Uterus (tissue), 2 donors: ENCODE measurements at regions not wholly inside any gene's neighbourhood (a gene's known extent, or its start where the extent isn't known, plus 50 kb on each side); places are given as distances from the start of the nearest gene placed in this dataset.

Source experiments
- CTCF ChIP-seq, 4 experiments: fragments of 200-600 bp in 2 of 4; fragments of 450-650 bp in 2 of 4; sonication (generic) in 2 of 4; IDR thresholded peaks; one replicate each; pipeline ENCODE4 v1.5.1; 2016 to 2019; ENCODE audit warnings: antibody characterized with exemption in 4 of 4, mild to moderate bottlenecking in 2 of 4, moderate library complexity in 1 of 4
- POLR2A ChIP-seq, 2 donors: fragments of 450-650 bp; IDR thresholded peaks; one replicate each; pipeline ENCODE4 v1.6.1; 2016; ENCODE audit warnings: antibody characterized with exemption in 2 of 2, mild to moderate bottlenecking in 1 of 2, moderate library complexity in 1 of 2

- TF ChIP-seq CTCF (IDR thresholded peaks at IDR 0.05) = no peak
- no peak for TF ChIP-seq POLR2A (IDR thresholded peaks at IDR 0.05)
Measured at GRCh38 chr4:11004818-11005217, 320.2 kb upstream of the CLNK start.
